H9 (cell line): ENCODE measurements at regions not wholly inside any gene's neighbourhood (a gene's known extent, or its start where the extent isn't known, plus 50 kb on each side); places are given as distances from the start of the nearest gene placed in this dataset.
A peak's percentile ranks its signal among the peaks of the same experiment; 100 is the strongest.

Source experiments
- DNase-seq: peaks from one replicate; pipeline ENCODE4 v3.0.0-alpha.2; 2017
- H2AFZ ChIP-seq: one replicate; pipeline ENCODE4 v1.6.1; 2013; ENCODE audit warnings: mild to moderate bottlenecking, low read length, control low read depth, moderate library complexity
- H2AK5ac ChIP-seq: 2 replicates; pipeline ENCODE4 v1.6.1; 2013; ENCODE audit warnings: low read length, control low read depth, mixed read lengths; ENCODE audit not compliant: insufficient read length
- H2BK120ac ChIP-seq: one replicate; pipeline ENCODE4 v1.6.1; 2013; ENCODE audit warnings: low read depth, mild to moderate bottlenecking, low read length, control low read depth, inconsistent platforms; ENCODE audit not compliant: poor library complexity, severe bottlenecking
- H2BK12ac ChIP-seq: 2 replicates; pipeline ENCODE4 v1.6.1; 2013; ENCODE audit warnings: low read length, control low read depth, mixed read lengths, low read depth; ENCODE audit not compliant: insufficient read length
- H2BK15ac ChIP-seq: 2 replicates; pipeline ENCODE4 v1.6.1; 2013; ENCODE audit warnings: low read depth, low read length, control low read depth
- H2BK20ac ChIP-seq: one replicate; pipeline ENCODE4 v1.6.1; 2013; ENCODE audit warnings: low read depth, mild to moderate bottlenecking, low read length, control low read depth, inconsistent platforms; ENCODE audit not compliant: poor library complexity, severe bottlenecking
- H2BK5ac ChIP-seq: 2 replicates; pipeline ENCODE4 v1.6.1; 2013; ENCODE audit warnings: low read length, control low read depth, mixed read lengths; ENCODE audit not compliant: insufficient read length
- H3K14ac ChIP-seq: 2 replicates; pipeline ENCODE4 v1.6.1; 2013; ENCODE audit warnings: low read length, control low read depth; ENCODE audit not compliant: insufficient read depth
- H3K18ac ChIP-seq: 2 replicates; pipeline ENCODE4 v1.6.1; 2013; ENCODE audit warnings: low read depth, mild to moderate bottlenecking, mixed read lengths, low read length, control low read depth; ENCODE audit not compliant: insufficient read length
- H3K23ac ChIP-seq: 2 replicates; pipeline ENCODE4 v1.6.1; 2013; ENCODE audit warnings: low read length, control low read depth, mixed read lengths, low read depth; ENCODE audit not compliant: insufficient read length
- H3K23me2 ChIP-seq: 2 replicates; pipeline ENCODE4 v1.6.1; 2013; ENCODE audit warnings: low read depth, mild to moderate bottlenecking, mixed read lengths, low read length, control low read depth; ENCODE audit not compliant: insufficient read length, poor library complexity, severe bottlenecking
- H3K27ac ChIP-seq: 2 replicates; pipeline ENCODE4 v1.5.1; 2013; ENCODE audit warnings: low read length, control low read depth, mixed read lengths, low read depth; ENCODE audit not compliant: insufficient read length
- H3K27me3 ChIP-seq: 2 replicates; pipeline ENCODE4 v1.6.1; 2013; ENCODE audit warnings: low read length, control low read depth, inconsistent platforms; ENCODE audit not compliant: insufficient read depth
- H3K4ac ChIP-seq: 2 replicates; pipeline ENCODE4 v1.6.1; 2013; ENCODE audit warnings: low read depth, mild to moderate bottlenecking, control low read depth, inconsistent platforms, low read length, moderate library complexity
- H3K4me1 ChIP-seq: 2 replicates; pipeline ENCODE4 v1.6.1; 2013; ENCODE audit warnings: low read length, control low read depth, inconsistent platforms; ENCODE audit not compliant: insufficient read depth
- H3K4me2 ChIP-seq: 2 replicates; pipeline ENCODE4 v1.6.1; 2013; ENCODE audit warnings: low read length, control low read depth, mixed read lengths; ENCODE audit not compliant: insufficient read length, insufficient read depth
- H3K56ac ChIP-seq: 2 replicates; pipeline ENCODE4 v1.6.1; 2013; ENCODE audit warnings: low read depth, mild to moderate bottlenecking, mixed read lengths, low read length, control low read depth; ENCODE audit not compliant: insufficient read length
- H3K79me1 ChIP-seq: 2 replicates; pipeline ENCODE4 v1.6.1; 2013; ENCODE audit warnings: low read depth, mild to moderate bottlenecking, moderate library complexity, low read length, control low read depth, inconsistent platforms; ENCODE audit not compliant: insufficient read depth, poor library complexity, severe bottlenecking
- H3K79me2 ChIP-seq: 2 replicates; pipeline ENCODE4 v1.6.1; 2013; ENCODE audit warnings: low read length, control low read depth, inconsistent platforms; ENCODE audit not compliant: insufficient read depth
- H3K9ac ChIP-seq: 2 replicates; pipeline ENCODE4 v1.6.1; 2013; ENCODE audit warnings: low read length, control low read depth, mixed read lengths; ENCODE audit not compliant: insufficient read length; ENCODE audit errors: extremely low read depth
- H3K9me3 ChIP-seq: one replicate; pipeline ENCODE4 v1.6.1; 2013; ENCODE audit warnings: low read depth, low read length, inconsistent platforms; ENCODE audit not compliant: control insufficient read depth
- H3T11ph ChIP-seq: one replicate; pipeline ENCODE4 v1.6.1; 2013; ENCODE audit warnings: mild to moderate bottlenecking, low read length, control low read depth, inconsistent platforms
- H4K20me1 ChIP-seq: one replicate; pipeline ENCODE4 v1.6.1; 2013; ENCODE audit not compliant: control insufficient read depth, insufficient read length, insufficient read depth
- H4K5ac ChIP-seq: 2 replicates; pipeline ENCODE4 v1.6.1; 2013; ENCODE audit warnings: low read depth, mild to moderate bottlenecking, mixed read lengths, low read length, control low read depth; ENCODE audit not compliant: insufficient read length
- H4K8ac ChIP-seq: replicated peaks from 2 replicates; pipeline ENCODE4 v1.6.1; 2013; ENCODE audit warnings: low read length, control low read depth, mixed read lengths, low read depth; ENCODE audit not compliant: insufficient read length
- H4K91ac ChIP-seq: 2 replicates; pipeline ENCODE4 v1.6.1; 2013; ENCODE audit warnings: low read depth, mild to moderate bottlenecking, moderate library complexity, mixed read lengths, low read length, control low read depth; ENCODE audit not compliant: insufficient read length
- H3K27ac Mint-ChIP-seq, 3 experiments: 2 replicates in 2 of 3; 3 replicates in 1 of 3; pipeline ENCODE4 v1.8.0; 2020 to 2021; ENCODE audit warnings: mixed read lengths in 3 of 3, mild to moderate bottlenecking in 1 of 3, moderate library complexity in 1 of 3
- H3K27me3 Mint-ChIP-seq: 2 replicates; pipeline ENCODE4 v1.8.0; 2021; ENCODE audit warnings: low read depth, mild to moderate bottlenecking, moderate library complexity, mixed read lengths
- H3K36me3 Mint-ChIP-seq, 3 experiments: 2 replicates in 2 of 3; 3 replicates in 1 of 3; pipeline ENCODE4 v1.8.0; 2020 to 2021; ENCODE audit warnings: low read depth in 3 of 3, mixed read lengths in 3 of 3; ENCODE audit not compliant: insufficient read depth in 1 of 3
- H3K4me1 Mint-ChIP-seq, 2 experiments: 2 replicates each; pipeline ENCODE4 v1.8.0; 2020; ENCODE audit warnings: mixed read lengths in 2 of 2
- H3K4me3 Mint-ChIP-seq, 2 experiments: 2 replicates in 1 of 2; 3 replicates in 1 of 2; pipeline ENCODE4 v1.8.0; 2020 to 2021; ENCODE audit warnings: mild to moderate bottlenecking in 2 of 2, mixed read lengths in 2 of 2, moderate library complexity in 1 of 2
- H3K9me3 Mint-ChIP-seq, 2 experiments: 2 replicates in 1 of 2; 3 replicates in 1 of 2; pipeline ENCODE4 v1.8.0; 2020; ENCODE audit warnings: mild to moderate bottlenecking in 2 of 2, mixed read lengths in 2 of 2, moderate library complexity in 1 of 2
- CTCF ChIP-seq: fragments of 200-600 bp; sonication (generic); conservative IDR thresholded peaks from 3 replicates; pipeline ENCODE4 v1.8.0; 2021; ENCODE audit warnings: antibody characterized with exemption, mild to moderate bottlenecking
- WGBS: extraction: QIAGEN DNeasy Blood & Tissue Kit; methylation state at CpG from one replicate; pipeline ENCODE4 v1.1.7; 2013; ENCODE audit warnings: missing lambda C conversion rate, low lambda C conversion rate, mixed read lengths; ENCODE audit not compliant: insufficient read length; ENCODE audit errors: extremely low coverage; 5-methylcytosine and 5-hydroxymethylcytosine counted together

- no peak for DNase-seq
- H3K4me3 Mint-ChIP-seq, result no peak overlapping the region
Observed at GRCh38 chr2:20561637-20562454, 89.1 kb downstream of the HS1BP3 start.

More at GRCh38 chr2:20561637-20562454, 89.1 kb downstream of the HS1BP3 start:
- Histone ChIP-seq H3K79me1 (no peaks in the 10 kb centered on the region), H3K4me1 (peaks cover 7% of the 10 kb centered on the region), H3K79me2 (no peaks in the 10 kb centered on the region), H4K5ac (no peak overlapping the region), H3K27me3 (no peaks in the 10 kb centered on the region), H3K9me3 (no peaks in the 10 kb centered on the region), H2BK120ac (peak overlapping the region; percentile 50), H3K23ac (no peak overlapping the region), H4K91ac (no peak overlapping the region), H3K4ac (no peak overlapping the region), H4K20me1 (no peaks in the 10 kb centered on the region), H2BK20ac (no peak overlapping the region), H3T11ph (no peak overlapping the region), H2AFZ (no peak overlapping the region), H3K9ac (no peak overlapping the region), H3K18ac (no peak overlapping the region), H3K4me2 (no peak overlapping the region), H4K8ac (no peak overlapping the region), H2BK12ac (no peak overlapping the region), H2BK5ac (no peak overlapping the region), H2AK5ac (no peak overlapping the region), H3K27ac (no peak overlapping the region), H3K56ac (no peak overlapping the region), H3K23me2 (no peaks in the 10 kb centered on the region), H2BK15ac (no peak overlapping the region), H3K14ac (no peak overlapping the region)
- no CpG with 5 or more reads among the region's 8 CpGs for WGBS
- Mint-ChIP-seq H3K4me1 (peaks cover 40 to 42% of the 10 kb centered on the region in 2 experiments), H3K36me3 (0 out of 7 replicates have a peak, but pooled peaks cover 0 to 3% (median 0%) of the 10 kb centered on the region in 3 experiments), H3K9me3 (peaks cover 0 to 3% of the 10 kb centered on the region in 2 experiments; a peak in 2 of 5 replicates), H3K27ac (peak overlapping the region in 1 of 3 experiments; percentile 46; a peak in 1 of 7 replicates), H3K27me3 (peaks cover 13% of the 10 kb centered on the region)
- no peak for TF ChIP-seq CTCF
